ENCODE measurements at regions not wholly inside any gene's neighbourhood (a gene's known extent, or its start where the extent isn't known, plus 50 kb on each side); places are given as distances from the start of the nearest gene placed in this dataset.

GRCh38 chr5:174236070-174236469 is 190.6 kb downstream of the NSG2 start:
- TF ChIP-seq CTCF (IDR thresholded peaks at IDR 0.05; ENCODE audit: extremely low read depth in 1 of 2, insufficient read depth in 1 of 2, low read depth in 1 of 2, low read length in 2 of 2) (no peak), EZH2 (IDR thresholded peaks at IDR 0.05; ENCODE audit: borderline replicate concordance, low read depth, low read length, severe bottlenecking) (no peak), POLR2AphosphoS5 (IDR thresholded peaks at IDR 0.05; ENCODE audit: insufficient read depth, low read depth, low read length) (no peak), JUN (IDR thresholded peaks at IDR 0.05; ENCODE audit: borderline replicate concordance, insufficient read depth, insufficient read length, low read depth) (no peak), MAX (IDR thresholded peaks at IDR 0.05; ENCODE audit: insufficient read depth, insufficient read length) (no peak), POLR2A (IDR thresholded peaks at IDR 0.05; ENCODE audit: low read depth, low read length) (no peak), GATA2 (IDR thresholded peaks at IDR 0.05; ENCODE audit: insufficient read depth, insufficient read length, low read depth, low read length) (no peak)
